IPS-18c (cell line): ENCODE measurements at regions not wholly inside any gene's neighbourhood (a gene's known extent, or its start where the extent isn't known, plus 50 kb on each side); places are given as distances from the start of the nearest gene placed in this dataset.

Source experiments
- H3K4me3 ChIP-seq: 2 replicates; pipeline ENCODE4 v1.7.0; 2013; ENCODE audit warnings: low read depth, mild to moderate bottlenecking, low read length, moderate library complexity; ENCODE audit not compliant: insufficient read depth
- H3K9me3 ChIP-seq: one replicate; pipeline ENCODE4 v1.6.1; 2013; ENCODE audit warnings: mild to moderate bottlenecking, low read length, moderate library complexity; ENCODE audit not compliant: control insufficient read depth, insufficient read depth

DNA sequence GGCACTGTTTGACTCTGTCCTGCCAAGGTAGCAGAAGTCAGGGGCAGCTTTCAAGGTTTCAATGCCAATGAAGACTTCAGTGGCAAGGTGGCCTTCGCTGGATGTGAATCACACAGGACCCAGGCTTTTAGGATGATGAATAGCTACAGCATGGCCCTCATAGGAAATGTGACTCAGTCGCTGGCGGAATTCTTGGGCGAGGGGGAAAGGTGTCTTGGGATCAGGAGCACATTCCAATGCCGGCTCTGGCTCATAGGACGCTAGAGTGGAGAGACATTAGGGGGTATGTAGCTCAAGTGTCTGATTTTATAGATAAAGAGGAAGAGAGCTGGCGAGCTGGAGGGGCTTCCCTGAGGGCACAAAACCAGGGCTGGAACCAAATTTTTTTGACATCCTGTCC is 68.6 kb downstream of the SMIM21 start:
- no peak overlapping the region for H3K4me3 ChIP-seq
- no peaks in the 10 kb centered on the region for H3K9me3 ChIP-seq

DNA sequence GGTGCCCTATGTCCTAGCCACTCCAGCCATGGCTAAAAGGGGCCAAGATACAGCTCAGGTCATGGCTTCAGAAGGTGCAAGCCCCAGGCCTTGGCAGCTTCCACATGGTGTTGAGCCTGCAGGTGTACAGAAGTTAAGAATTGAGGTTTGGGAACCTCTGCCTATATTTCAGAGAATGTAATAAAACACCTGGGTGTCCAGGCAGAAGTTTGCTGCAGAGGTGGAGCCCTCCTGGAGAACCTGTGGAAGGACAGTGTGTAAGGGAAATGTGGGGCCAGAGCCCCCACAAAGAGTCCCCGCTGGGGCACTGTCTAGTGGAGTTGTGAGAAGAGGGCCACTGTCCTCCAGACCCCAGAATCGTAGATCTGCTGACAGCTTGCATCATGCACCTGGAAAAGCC is 74.1 kb downstream of the SMIM21 start:
- H3K9me3 ChIP-seq, result peaks cover 5% of the 10 kb centered on the region
- peak overlapping the region; percentile 15; the same call in 1 of the 2 replicates for H3K4me3 ChIP-seq

GRCh38 chr18:75351409-75351808 is 76.1 kb downstream of the SMIM21 start:
- H3K4me3 ChIP-seq, result peak overlapping the region; percentile 20; the same call in 1 of the 2 replicates

DNA sequence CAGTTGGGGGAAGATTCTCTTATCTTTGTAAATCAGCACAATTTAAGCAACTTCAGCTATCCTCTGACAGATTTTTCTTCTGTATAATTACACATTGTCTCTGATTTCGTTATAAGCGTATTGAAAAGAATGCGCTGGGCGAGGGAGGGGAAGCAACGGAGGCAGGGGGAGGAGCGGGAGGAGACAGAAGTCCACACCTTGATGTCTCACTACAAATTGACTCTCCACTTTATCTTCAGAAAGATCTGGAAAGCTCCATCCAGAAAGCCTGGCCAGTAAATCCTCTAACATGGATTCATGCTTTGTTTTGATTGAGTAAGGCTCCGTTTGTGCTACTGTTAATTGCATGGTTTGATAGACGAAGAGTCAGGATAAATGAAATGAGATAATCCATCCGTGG is 76.6 kb downstream of the SMIM21 start:
- Histone ChIP-seq H3K9me3 (peaks cover 5% of the 10 kb centered on the region), H3K4me3 (no peak overlapping the region)

More at GRCh38 chr18:75351409-75351808, 76.1 kb downstream of the SMIM21 start:
- H3K9me3 ChIP-seq, result peaks cover 5% of the 10 kb centered on the region

DNA sequence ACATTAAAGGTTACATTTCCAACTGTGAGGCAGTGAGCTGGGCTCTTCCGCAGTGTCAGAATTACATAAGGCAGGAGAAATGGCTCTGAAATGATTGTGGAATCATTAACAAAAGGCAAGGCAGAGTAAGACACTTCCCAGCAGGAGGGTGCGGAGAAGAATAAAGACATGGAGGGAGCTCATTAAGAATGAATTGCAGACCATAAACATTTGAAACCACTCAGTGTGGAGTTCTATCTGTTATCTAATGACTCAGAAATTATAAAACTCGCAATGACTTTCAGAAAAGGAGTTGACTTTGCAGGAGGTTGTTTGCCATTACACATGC is 77.0 kb downstream of the SMIM21 start:
- no peak overlapping the region for H3K4me3 ChIP-seq
- H3K9me3 ChIP-seq, result peaks cover 5% of the 10 kb centered on the region

GRCh38 chr18:75349668-75350511 is 77.6 kb downstream of the SMIM21 start:
- peaks cover 5% of the 10 kb centered on the region for H3K9me3 ChIP-seq
- no peak overlapping the region for H3K4me3 ChIP-seq

DNA sequence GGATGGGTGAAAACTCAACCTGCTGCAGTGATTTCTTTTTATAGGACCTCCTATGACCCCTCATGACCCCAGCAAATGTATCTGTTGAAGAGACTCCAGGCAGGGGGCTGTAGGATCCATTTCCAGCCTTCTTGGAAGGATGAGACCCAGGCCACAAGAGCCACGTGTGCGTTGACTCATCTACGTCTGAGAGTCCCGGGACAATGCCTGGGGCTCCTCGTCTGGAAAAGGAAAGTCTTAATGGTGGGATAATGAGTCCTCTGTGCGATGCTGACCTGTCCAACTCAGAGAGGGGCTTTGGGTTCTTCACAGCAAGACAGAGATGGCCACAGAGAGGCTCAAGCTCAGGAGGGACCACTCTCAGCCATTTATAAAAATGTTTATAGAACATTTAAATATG is 80.8 kb downstream of the SMIM21 start:
- no peaks in the 10 kb centered on the region for H3K9me3 ChIP-seq
- H3K4me3 ChIP-seq, result no peak overlapping the region

DNA sequence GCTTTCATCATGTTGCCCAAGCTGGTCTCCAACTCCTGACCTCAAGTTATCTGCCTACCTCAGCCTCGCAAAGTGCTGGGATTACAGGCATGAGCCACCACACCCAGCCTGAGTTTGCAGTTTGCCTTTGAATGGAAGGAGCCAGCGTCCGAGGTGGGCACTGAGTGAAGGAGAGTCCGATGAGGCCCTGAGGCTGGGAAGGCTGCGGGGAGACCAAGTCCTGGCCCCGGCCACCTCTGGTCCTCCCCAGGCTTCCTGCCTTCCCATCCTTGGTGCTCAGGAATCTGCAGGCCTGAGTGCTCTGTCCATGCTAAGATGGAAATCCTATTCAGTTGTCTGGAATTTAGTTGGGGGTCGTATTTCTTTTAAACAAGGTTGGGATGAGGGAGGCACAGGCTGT is 82.9 kb downstream of the SMIM21 start:
- H3K4me3 ChIP-seq, result no peak overlapping the region
- no peaks in the 10 kb centered on the region for H3K9me3 ChIP-seq

DNA sequence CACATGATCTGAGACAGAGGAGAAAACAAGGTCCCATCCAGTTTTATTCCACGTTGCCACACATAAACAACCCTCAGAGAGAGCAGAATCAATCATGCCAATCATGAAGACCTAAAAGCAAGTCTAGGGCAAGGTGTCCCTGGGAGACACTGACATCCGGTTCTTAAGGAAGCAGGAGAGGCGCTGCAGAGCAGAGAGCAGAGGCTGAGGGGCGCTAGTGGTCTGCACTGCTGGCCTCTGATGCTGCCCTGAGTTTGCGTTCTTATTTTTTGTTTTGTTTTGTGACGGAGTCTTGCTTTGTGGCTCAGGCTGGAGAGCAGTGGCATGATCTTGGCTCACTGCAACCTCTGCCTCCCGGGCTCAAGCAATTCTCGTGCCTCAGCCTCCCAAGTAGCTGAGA is 83.3 kb downstream of the SMIM21 start:
- H3K9me3 ChIP-seq, result no peaks in the 10 kb centered on the region
- no peak overlapping the region for H3K4me3 ChIP-seq

DNA sequence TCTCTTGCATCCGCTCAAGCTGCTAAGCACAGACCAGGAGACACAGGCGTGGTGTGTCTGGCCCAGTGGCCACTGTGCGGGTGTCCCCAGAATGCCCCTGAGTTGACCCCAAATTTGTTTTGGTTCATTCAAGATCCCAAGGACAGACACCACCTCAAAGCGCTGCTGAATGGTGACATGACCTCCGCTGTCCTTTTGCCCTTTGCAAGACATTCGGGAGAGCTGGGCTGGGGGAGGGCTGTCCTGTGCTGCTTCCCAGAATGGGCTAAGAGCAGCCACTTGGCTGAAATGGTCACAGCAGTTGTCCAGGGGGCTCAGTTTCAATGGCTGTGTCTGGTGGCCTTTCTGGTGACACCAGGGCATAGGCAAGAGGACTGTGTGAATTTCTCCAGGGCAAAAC is 84.1 kb downstream of the SMIM21 start:
- H3K4me3 ChIP-seq, result no peak overlapping the region
- no peaks in the 10 kb centered on the region for H3K9me3 ChIP-seq

DNA sequence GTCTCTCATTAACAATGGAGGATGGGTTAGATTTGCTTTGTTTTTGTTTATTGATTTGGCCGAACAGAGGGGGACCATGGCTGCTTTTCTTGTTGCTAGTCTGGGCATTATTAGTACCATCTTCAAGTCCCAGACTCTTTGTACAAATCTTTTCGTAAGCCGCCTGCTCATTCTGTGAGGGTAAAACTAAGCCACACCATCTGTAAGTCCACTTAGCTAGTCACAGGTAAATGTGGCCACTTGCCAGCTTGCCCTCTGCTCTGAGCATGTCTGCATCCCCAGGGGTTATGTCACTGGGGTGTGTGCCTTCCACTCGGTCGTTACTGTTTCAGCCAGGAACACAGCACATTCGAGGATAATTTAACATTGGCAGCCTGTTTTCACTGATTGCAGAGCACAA is 85.6 kb downstream of the SMIM21 start:
- no peak overlapping the region for H3K4me3 ChIP-seq
- no peaks in the 10 kb centered on the region for H3K9me3 ChIP-seq

GRCh38 chr18:75341267-75341666 is 86.2 kb downstream of the SMIM21 start:
- H3K9me3 ChIP-seq, result no peaks in the 10 kb centered on the region
- H3K4me3 ChIP-seq, result no peak overlapping the region

- H3K4me3 ChIP-seq, result no peak overlapping the region
- no peaks in the 10 kb centered on the region for H3K9me3 ChIP-seq
Observed at GRCh38 chr18:75339936-75340605, 87.4 kb downstream of the SMIM21 start.
